NCI-H510A (cell line): ENCODE measurements at regions not wholly inside any gene's neighbourhood (a gene's known extent, or its start where the extent isn't known, plus 50 kb on each side); places are given as distances from the start of the nearest gene placed in this dataset.
"Not testable (repeated sequence)": the region's sequence is repeated elsewhere in the genome, so short reads cannot be mapped to it uniquely, and the experiment has no call there.

Experiments
- DNase-seq: peaks from one replicate; lab custom pipeline; 2025; lab: John Stamatoyannopoulos, UW

DNA sequence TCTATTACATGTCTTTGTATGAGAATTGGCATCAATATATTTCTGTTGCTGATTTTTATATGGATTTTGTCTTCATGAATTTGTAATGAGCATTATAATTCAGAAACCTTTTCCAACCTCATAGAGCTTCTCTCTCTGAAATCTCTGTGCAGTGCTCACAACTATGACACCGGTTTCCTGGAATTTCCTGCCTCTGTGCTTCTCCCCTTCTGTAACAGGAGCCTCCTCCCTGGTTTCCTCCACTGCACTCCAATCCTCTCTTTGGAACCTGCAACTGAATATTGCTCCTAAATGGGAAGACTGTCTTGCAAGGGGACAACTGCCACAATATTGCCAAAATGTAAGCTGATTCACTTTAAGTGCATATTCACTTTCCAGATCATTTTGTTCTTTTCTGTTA lies 1147.9 kb downstream of the UQCRFS1 start:
- DNase-seq, result no peak

DNA sequence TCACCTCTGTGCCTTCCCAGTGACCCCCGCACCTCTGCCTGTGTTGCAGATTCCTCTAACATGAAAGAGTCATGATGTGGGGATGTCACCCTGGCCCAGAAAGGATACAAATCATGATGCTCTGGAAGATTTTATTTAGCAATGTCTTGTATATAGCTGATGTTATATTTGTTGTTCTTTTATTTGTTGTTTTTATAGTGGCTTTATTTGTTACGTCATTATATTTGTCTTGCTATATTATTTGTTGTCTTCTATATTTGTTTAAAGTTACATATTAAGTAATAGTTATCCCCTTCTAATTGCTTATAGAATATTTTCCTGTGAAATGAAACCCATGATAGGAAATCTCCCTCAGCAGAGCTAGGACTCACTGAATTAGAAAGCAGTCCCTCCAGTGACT lies 1149.2 kb downstream of the UQCRFS1 start:
- DNase-seq, result no peak

DNA sequence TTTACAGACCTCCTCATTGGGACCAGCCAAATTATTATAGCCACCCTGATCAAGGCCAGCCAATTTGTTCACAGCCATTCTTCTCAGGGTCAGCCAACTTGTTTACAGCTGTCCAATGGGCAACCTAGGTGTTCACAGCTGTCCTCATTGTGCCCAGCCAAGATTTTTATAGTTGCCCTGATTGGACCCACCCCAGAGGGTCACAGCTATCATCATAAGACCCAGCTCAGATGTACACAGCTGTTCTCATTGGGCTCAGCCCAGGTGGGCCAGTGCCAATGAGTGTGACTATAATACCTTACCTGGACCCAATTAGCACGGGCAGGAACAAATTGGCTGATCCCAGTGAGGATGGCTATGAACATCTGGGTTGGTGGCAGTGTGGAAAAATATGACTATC lies 1151.8 kb downstream of the UQCRFS1 start:
- no peak for DNase-seq

DNA sequence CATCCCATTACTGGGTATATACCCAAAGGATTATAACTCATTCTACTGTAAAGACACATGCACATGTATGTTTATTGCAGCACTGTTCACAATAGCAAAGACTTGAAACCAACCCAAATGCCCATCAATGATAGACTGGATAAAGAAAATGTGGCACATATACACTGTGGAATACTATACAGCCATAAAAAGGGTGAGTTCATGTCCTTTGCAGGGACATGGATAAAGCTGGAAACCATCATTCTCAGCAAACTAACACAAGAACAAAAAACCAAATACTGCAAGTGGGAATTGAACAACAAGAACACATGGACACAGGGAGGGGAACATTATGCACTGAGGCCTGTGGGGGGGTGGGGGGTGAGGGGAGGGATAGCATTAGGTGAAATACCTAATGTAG lies 1155.9 kb downstream of the UQCRFS1 start:
- DNase-seq, result not testable (repeated sequence)

DNA sequence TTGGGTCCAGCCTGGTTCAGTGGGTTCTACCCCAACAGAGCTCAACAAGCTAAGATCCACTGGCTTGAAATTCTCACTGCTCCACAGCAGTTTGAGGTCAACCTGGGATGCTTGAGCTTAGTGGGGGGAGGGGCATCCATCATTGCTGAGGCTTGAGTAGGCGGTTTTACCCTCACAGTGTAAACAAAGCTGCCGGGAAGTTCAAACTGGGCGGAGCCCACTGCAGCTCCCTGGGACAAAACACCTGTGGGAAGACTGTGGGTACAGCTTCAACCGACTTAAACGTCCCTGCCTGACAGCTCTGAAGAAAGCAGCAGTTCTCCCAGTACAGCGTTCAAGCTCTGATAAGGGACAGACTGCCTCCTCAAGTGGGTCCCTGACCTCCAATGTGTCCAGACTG lies 1161.9 kb downstream of the UQCRFS1 start:
- DNase-seq, result no peak

DNA sequence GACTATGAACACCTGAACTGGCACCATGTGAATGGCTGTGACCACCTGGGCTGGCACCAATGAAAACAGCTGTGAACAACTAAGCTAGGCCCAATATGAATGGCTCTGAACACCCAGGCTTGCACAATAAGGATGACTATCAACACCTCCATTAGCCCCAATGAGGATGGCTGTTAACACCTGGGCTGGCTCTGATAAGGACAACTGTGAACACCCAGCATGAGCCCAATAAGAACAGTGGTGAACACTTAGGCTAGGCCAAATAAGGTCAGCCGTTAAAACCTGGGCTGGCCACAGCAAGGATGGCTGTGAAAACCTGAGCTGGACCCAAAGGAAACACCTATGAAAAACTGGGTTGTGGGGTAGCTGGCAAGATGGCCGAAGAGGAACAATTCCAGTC lies 1163.1 kb downstream of the UQCRFS1 start:
- no peak for DNase-seq

DNA sequence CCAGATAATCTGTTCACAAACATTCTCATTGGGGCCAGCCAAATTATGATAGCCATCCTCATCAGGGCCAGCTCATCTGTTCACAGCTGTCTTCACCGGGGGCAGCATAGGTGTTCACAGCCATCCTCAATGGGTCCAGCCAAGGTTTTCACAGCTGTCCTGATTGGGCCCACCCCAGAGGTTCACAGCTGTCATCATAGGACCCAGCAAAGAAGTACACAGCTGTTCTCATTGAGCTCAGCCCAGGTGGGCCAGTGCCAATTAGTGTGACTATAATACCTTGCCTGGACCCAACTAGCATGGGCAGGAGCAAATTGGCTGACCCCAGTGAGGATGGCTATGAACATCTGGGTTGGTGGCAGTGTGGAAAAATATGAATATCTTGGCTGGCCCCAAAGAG lies 1166.0 kb downstream of the UQCRFS1 start:
- DNase-seq, result no peak

DNA sequence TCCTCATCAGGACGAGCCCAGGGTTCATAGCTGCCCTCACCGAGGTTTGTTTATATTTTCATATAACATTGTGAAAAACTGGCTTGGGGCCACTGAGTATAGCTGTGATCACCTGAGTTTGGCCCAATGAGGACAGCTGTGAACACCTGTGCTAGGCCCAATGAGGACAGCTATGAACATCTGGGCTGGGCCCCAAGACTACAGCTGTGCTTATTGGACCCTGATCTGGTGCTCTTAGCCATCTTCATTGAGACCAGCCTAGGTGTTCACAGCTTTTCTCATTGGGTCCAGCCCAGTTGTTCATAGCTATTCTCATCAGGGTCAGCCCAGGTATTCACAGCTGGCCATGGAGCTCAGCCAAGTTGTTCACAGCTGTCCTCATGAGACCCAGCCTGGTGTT lies 1167.3 kb downstream of the UQCRFS1 start:
- DNase-seq, result no peak

DNA sequence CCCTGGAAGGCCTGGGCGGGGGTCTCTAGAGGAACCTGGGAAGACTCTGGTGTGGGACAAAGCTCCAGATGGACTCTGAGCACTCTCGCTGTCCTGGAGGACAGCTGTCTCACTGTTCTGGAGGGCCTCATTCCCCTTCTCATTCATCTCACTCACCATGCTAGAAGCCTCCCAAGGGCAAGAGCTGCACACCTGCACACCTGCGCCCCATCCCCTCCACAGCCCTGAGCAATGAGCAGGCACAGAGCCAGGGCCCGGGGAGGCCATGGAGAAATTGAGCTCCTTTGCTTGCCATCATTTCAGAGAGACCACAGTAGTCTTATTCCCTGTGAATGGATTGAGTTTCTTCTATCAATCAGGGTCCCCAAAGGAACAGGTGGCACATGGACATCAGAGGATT lies 1168.5 kb downstream of the UQCRFS1 start:
- DNase-seq, result no peak

DNA sequence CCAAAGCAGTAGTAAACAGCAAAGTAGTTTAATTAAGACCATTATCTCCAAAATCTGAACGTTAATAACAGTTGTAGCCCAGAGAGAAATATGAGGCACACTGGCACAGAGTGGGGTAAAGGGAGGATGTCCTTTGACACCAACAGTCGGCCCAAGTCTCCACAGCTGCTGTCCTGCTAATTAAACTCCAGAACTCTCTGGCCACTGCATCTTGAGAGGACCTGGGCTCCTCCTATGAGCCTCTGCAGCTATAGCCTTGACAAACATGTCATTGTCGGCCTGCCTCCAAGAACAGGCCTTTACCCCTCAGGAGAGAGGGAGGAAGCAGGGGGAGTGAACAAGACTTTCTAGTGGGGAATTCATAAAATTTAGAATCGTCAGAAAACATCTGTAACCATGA lies 1170.4 kb downstream of the UQCRFS1 start:
- DNase-seq, result no peak

DNA sequence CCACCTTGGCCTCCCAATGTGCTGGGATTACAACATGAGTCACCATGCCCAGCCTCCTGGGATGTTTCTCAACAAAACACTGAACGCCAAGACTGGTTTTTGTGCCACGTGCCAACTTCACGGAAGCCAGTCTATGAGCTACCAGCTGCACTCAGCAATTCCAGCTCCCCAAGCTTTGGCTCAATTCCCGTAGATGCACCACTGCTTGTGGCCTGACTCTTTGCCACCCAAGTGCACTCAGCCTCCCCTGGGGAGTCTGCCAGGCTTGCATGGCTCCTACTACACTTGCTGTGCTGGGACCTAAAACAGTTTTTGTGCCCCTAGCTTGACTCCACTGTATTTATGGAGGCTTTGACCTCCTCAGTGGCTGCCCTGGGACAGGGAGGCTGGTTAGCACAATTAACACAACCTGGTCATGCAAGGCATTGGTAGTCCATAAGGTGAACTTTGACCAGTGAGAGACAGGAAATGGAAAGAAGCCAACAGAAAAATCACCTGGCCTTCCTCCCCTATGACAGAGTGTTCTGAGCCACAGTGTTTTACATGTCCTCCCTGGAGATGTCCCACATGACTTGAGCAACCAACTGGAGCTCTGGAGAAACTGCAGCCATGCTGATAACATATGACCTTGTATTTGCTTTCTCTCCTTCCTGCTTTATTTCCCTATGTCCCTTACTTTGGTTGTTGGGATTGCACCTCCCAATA lies 1173.1 kb downstream of the UQCRFS1 start:
- DNase-seq, result no peak

DNA sequence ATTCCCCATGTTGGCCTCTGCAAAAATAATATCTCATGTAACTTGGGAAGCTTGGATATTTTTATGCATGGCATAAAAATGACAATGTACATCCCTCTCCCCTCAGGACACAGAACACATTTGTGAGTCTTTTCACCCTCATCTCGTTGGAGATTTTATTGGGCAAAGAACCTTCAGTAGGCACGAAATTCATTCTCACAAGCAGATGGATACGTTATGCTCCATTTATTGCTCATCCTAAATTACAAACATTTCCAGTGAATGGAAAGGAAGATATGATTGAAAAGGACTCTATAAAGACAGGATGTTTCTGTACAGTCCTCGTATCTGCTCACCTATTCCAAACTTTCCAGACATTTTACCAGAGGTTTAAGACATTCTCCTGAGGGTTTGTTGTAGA lies 1175.8 kb downstream of the UQCRFS1 start:
- DNase-seq, result no peak

DNA sequence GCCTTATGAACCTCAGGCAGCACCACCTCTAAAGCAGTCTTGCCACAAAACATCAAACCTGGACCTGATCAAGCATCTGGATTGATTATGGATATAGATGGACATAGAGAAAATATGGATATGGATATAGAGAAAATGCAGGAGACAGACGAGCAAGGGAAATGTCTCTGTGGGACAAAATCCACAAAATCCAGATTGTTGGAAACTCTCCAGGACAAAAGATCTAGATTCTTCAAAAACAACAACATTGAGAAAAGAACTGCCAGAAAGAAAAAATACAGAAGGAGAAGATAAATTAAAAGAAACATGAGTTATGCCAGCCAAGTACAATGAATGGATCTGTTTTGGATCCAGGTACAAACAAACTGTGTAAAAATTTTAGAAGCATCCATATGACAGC lies 1176.5 kb downstream of the UQCRFS1 start:
- DNase-seq, result no peak

DNA sequence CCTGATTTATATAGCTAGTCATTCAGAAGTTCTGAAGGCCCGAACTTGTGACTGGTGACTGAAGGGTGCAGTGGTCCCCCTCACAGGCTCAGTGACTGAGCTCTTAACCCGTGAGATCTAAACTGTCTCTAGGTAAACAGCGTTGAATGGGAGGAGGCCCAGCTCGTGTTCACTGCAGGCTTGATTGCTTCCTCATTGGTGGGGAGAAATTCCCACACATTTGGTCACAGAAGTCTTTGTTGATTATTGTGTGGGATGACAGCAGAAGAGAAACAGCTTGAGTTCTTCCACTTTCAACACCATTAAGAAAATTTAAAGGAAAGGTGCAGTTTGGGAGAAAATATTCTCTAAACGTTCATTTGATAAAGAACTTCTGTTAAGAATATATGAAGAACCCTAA lies 1178.0 kb downstream of the UQCRFS1 start:
- no peak for DNase-seq

DNA sequence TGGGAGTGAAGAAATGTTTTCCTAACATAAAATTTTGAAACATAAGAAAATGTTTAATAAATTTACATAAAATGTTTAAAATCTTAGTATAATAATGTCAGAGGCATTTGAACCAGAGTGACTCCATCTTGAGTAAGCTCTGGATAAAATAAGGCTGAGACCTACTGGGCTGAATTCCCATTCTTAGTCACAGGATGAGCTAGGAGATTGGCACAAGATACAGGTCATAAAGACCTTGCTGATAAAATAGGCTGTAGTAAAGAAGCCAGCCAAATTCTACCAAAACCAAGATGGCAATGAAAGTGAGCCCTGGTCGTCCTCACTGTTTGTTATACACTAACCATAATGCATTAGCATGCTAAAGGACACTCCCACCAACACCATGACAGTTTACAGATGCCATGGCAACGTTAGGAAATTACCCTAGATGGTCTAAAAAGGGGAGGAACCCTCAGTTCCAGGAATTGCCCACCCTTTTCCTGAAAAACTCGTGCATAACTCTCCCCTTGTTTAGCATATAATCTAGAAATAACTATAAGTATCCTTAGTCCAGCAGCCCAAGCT lies 1184.0 kb downstream of the UQCRFS1 start:
- DNase-seq, result no peak

DNA sequence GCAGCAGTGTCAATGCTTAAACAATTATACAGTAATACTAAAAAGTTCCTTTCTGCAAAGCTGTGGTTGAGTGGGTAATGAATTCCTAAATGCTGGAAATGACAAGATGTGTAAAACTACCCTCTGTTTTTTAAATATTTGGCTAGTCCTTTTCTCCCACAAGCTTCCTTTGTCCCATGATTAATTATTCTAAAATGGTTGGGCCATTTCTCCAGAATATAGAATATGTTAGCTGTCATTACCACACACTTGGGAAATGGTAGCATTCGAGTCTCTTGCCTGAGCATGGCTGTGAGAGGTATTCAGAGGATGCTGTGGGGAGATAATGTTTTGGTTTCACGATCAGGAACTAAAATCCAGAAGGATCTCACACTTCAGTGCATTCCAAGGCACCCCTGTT lies 1185.8 kb downstream of the UQCRFS1 start:
- DNase-seq, result no peak

DNA sequence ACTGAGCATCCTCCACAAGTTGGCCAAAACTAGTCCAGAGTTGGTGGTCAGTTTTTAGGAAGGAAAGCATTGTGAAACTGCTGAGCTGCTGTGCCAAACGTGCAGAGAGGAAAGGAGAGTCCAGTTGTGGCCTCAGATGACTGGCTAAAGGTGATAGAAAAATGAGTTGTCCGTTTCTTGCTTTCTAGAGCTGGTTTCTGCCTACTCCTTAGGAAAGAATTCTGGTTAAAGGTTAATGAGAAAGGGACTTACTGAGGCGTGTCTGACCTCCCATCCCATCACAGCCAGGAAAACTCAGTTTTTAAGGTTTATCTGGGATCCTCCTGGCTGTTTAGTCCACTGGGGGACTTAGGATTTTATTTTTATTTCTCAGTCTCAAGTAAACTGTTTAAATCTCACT lies 1186.3 kb downstream of the UQCRFS1 start:
- DNase-seq, result no peak

DNA sequence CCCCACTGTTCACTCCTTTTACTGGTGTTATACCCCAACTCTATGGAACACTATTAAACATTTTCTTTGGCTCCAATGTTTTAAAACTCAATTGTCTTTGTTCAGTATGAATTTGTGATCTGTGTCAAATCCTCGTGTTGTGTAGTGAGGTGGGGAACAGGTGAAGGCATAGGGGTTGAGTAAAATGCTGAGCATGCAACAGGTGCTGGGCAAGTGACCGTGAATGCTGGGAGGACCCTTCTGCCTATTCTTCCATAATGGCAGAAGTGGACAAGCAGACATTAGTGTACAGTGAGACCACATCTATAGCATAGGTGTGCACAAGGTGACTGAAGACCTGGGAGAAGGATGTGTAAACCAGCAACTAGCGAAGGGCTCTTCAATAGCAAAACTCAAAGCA lies 1188.0 kb downstream of the UQCRFS1 start:
- DNase-seq, result no peak

DNA sequence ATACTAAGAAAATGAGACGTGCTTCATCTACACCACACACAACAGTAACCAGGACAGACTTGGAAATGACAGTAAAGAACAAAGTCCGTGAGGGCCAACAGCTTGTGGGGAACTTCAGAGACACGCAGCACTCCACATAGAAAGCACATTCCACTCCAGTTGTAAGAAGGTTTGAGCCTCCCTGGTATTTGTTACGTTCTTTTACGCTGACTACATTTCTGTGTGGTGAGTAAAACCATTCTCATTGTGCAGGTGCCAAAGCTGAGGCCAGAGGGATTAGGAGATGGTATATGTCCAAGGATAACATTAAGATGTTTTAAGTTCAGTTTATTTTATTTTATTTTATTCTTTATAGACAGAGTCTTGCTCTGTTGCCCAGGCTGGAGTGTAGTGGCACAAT lies 1189.9 kb downstream of the UQCRFS1 start:
- DNase-seq, result no peak

DNA sequence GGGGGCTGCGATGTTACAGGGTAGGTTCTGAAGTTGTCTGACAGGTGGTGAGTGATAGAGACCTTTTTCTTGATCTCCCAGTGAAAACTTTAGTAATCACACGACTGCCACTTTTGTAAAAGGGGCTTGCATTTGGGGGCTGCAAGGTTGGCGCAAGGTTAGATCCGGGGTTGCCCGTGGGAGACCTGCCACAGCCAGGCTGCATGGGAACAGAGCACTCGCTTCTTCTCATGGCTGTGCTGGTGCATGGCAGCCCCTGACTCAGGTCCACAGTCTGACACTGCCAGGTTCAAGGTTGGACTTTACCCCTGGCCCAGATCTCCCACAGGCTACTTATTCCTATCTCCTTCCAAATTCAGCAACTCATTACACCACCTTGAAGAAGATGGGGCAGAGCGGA lies 1190.4 kb downstream of the UQCRFS1 start:
- no peak for DNase-seq

DNA sequence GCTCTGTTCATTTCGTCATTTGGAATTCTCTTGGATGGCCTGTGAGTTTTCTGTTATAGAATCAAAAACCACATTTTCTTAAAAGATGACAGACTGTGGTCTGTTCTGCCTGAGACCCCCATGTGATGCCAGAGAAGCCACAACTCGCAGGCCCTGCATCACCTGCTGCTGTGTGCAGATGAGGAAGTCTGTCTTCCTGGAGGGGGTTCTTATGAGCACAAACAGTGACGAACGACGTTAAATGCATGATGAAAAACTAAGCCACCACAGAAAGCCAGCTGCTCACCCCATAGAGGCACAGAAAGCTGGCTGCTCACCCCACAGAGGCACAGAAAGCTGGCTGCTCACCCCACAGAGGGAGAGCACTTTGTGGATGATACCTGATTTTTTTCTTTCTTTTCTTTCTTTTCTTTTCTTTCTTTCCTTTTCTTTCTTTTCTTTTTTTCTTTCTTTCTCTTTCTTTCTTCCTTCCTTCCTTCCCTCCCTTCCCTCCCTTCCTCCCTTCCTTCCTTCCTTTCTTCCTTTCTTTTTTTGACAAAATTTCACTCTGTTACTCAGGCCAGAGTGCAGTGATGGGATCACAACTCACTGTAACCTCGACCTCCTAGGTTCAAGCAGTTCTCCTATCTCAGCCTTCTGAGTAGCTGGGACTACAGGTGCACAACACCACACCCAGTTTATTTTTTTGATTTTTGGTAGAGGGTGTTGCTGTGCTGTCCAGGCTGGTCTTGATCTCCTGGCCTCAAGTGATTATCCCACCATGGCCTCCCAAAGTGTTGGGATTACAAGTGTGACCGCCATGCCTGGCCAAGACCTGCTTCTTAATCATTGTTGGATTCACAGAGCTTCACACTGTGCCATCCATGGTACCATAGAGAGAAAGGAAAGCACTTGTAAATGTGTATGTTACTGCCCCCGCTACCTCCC lies 1191.4 kb downstream of the UQCRFS1 start:
- no peak for DNase-seq

DNA sequence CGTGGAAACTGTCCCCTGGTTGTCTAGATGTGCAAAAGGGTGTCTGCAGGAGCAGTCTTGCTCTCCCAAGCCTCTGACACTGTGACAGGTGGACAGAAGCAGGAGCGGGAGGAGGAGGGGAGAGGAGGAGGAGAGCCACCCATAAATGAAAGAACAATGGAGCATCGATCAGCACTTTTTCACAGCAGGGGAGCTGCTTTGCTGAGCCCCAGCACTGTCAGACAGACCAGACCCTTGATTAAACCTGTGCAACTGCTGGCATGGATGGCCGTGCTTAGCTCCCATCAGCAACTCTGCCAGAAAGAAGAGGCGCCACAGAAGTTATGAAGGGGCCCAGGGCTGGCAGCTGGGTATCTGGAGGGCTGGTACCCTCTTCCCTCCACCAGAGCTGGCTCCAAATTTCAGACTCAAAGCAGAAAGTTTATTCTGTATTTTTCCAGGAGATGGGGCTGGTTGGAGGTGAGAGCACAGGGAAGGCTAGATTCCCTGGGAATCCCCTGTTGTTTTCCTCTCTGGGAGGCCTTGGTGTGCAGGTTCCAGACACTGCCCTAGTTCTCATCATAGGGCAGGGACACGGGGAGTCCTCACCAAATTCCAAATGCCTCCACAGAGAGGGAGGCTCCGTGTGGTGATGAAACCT lies 1192.2 kb downstream of the UQCRFS1 start:
- no peak for DNase-seq

DNA sequence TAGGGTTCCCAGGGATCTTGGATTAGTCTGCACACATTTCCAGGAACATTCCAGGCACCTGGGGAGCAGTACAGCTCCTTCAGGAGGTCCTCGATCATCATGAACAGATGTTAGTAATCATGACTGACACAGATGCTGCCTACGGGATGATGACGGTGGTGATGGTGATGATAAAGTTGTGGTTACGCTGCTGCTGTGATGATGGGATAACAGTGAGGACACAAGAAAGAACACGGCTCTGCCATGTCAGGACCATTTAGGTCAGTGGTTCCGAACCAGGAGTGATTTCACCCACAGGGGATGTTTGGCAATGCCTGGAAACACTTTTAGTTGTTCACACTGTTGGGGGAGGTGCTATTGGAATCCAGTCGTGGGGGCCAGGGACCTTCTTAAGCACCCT lies 1193.0 kb downstream of the UQCRFS1 start:
- no peak for DNase-seq
